ENCODE measurements at regions not wholly inside any gene's neighbourhood (a gene's known extent, or its start where the extent isn't known, plus 50 kb on each side); places are given as distances from the start of the nearest gene placed in this dataset.
"Not testable (repeated sequence)": the region's sequence is repeated elsewhere in the genome, so short reads cannot be mapped to it uniquely, and the experiment has no call there.

GRCh38 chr12:60201891-60202290 lies 606.1 kb downstream of the SLC16A7 start:
- no peak for DNase-seq

- DNase-seq = no peak
Observed at GRCh38 chr12:60205500-60205899, 609.7 kb downstream of the SLC16A7 start.

- no peak for DNase-seq
Observed at GRCh38 chr12:60209521-60209920, 613.7 kb downstream of the SLC16A7 start.

GRCh38 chr12:60209933-60210332 lies 614.1 kb downstream of the SLC16A7 start:
- no peak for DNase-seq

GRCh38 chr12:60210756-60211155 lies 614.9 kb downstream of the SLC16A7 start:
- DNase-seq = no peak

GRCh38 chr12:60211244-60211643 lies 615.4 kb downstream of the SLC16A7 start:
- no peak for DNase-seq

GRCh38 chr12:60212159-60213000 lies 616.6 kb downstream of the SLC16A7 start:
- DNase-seq = no peak

- DNase-seq = not testable (repeated sequence)
Observed at GRCh38 chr12:60213272-60213671, 617.4 kb downstream of the SLC16A7 start.

- DNase-seq = no peak
Observed at GRCh38 chr12:60216226-60216625, 620.4 kb downstream of the SLC16A7 start.

- no peak for DNase-seq
Observed at GRCh38 chr12:60223242-60223641, 627.4 kb downstream of the SLC16A7 start.

GRCh38 chr12:60225216-60226000 lies 629.6 kb downstream of the SLC16A7 start:
- no peak for DNase-seq

GRCh38 chr12:60227916-60228315 lies 632.1 kb downstream of the SLC16A7 start:
- no peak for DNase-seq

GRCh38 chr12:60230056-60230455 lies 634.2 kb downstream of the SLC16A7 start:
- no peak for DNase-seq

- DNase-seq = no peak
Observed at GRCh38 chr12:60231303-60231702, 635.5 kb downstream of the SLC16A7 start.

- no peak for DNase-seq
Observed at GRCh38 chr12:60231976-60232907, 636.4 kb downstream of the SLC16A7 start.

- not testable (repeated sequence) for DNase-seq
Observed at GRCh38 chr12:60234611-60235195, 638.9 kb downstream of the SLC16A7 start.

GRCh38 chr12:60235261-60235660 lies 639.4 kb downstream of the SLC16A7 start:
- no peak for DNase-seq

GRCh38 chr12:60236416-60236815 lies 640.6 kb downstream of the SLC16A7 start:
- not testable (repeated sequence) for DNase-seq

GRCh38 chr12:60240891-60241290 lies 645.1 kb downstream of the SLC16A7 start:
- no peak for DNase-seq

GRCh38 chr12:60251091-60251490 lies 655.3 kb downstream of the SLC16A7 start:
- no peak for DNase-seq

- DNase-seq = no peak
Observed at GRCh38 chr12:60252359-60253096, 656.7 kb downstream of the SLC16A7 start.

GRCh38 chr12:60255044-60255443 lies 659.2 kb downstream of the SLC16A7 start:
- DNase-seq = no peak

All from activated naive CD4-positive, alpha-beta T cell treated with Interleukin-2 at 50 U/mL for 16 hours (primary cell).